Endothelial cell of umbilical vein (primary cell): ENCODE measurements at regions not wholly inside any gene's neighbourhood (a gene's known extent, or its start where the extent isn't known, plus 50 kb on each side); places are given as distances from the start of the nearest gene placed in this dataset.

Experiments
- BruUV-seq: library from RNA; stranded (reverse); fragments of 400-500 nt; replicated peaks from 2 replicates; lab custom pipeline; 2021; lab: Mats Ljungman, UMichigan
- CTCF ChIA-PET: fragments of 300-600, 350-600 bp; sonication (Branson Sonifier 250); formaldehyde crosslinking; loops from one replicate; lab custom pipeline; 2021; ENCODE audit warnings: antibody characterized with exemption, inconsistent platforms; lab: Charles Lee
- POLR2A ChIA-PET: fragments of 300-600, 350-600 bp; sonication (Branson Sonifier 250); formaldehyde crosslinking; loops from one replicate; lab custom pipeline; 2021; ENCODE audit warnings: antibody characterized with exemption, inconsistent platforms; lab: Charles Lee
- DNase-seq: peaks from one replicate; pipeline ENCODE4 v3.0.0-alpha.2; 2011; ENCODE audit warnings: low read depth, low spot score
- FAIRE-seq: peaks from 2 replicates; lab custom pipeline; 2011; peaks lifted over from hg19 to GRCh38; lab: Jason Lieb, UNC
- H2AFZ ChIP-seq: 2 replicates; pipeline ENCODE4 v1.6.0; 2012; ENCODE audit warnings: low read depth, low read length, control low read depth, inconsistent platforms
- H3K27ac ChIP-seq: 2 replicates; pipeline ENCODE4 v1.5.1; 2011; ENCODE audit warnings: low read depth, mild to moderate bottlenecking, control low read depth, low read length, moderate library complexity; ENCODE audit not compliant: insufficient read depth
- H3K27me3 ChIP-seq, 2 experiments: 2 replicates each; pipeline versions ENCODE4 v1.6.0 to v1.6.1; 2011; ENCODE audit warnings: low read length in 2 of 2, mixed read lengths in 1 of 2; ENCODE audit not compliant: control insufficient read depth in 2 of 2, insufficient read depth in 2 of 2
- H3K36me3 ChIP-seq, 2 experiments: 2 replicates in 1 of 2; 3 replicates in 1 of 2; pipeline ENCODE4 v1.5.1; 2011; ENCODE audit warnings: low read length in 2 of 2, mild to moderate bottlenecking in 1 of 2, moderate library complexity in 1 of 2; ENCODE audit not compliant: control insufficient read depth in 2 of 2, insufficient read depth in 2 of 2; ENCODE audit errors: extremely low read depth in 1 of 2
- H3K4me1 ChIP-seq: 3 replicates; pipeline ENCODE4 v1.5.1; 2011; ENCODE audit warnings: mild to moderate bottlenecking, low read length; ENCODE audit not compliant: control insufficient read depth, insufficient read depth; ENCODE audit errors: extremely low read depth
- H3K4me2 ChIP-seq: 2 replicates; pipeline ENCODE4 v1.6.1; 2011; ENCODE audit warnings: low read length, control low read depth, mixed read lengths; ENCODE audit not compliant: insufficient read depth
- H3K4me3 ChIP-seq, 3 experiments: fragments of 200-600 bp in 1 of 3; sonication (generic), shearing (Covaris generic) in 1 of 3; replicated peaks in 1 of 3; 2 replicates each; pipeline ENCODE4 v1.5.1; 2011 to 2016; ENCODE audit warnings: control low read depth in 3 of 3, low read length in 3 of 3, mild to moderate bottlenecking in 2 of 3, inconsistent platforms in 1 of 3, low read depth in 1 of 3, moderate library complexity in 1 of 3; ENCODE audit not compliant: insufficient read depth in 1 of 3
- H3K79me2 ChIP-seq: 2 replicates; pipeline ENCODE4 v1.6.0; 2012; ENCODE audit warnings: low read length, inconsistent platforms; ENCODE audit not compliant: control insufficient read depth, insufficient read depth
- H3K9ac ChIP-seq: replicated peaks from 2 replicates; pipeline ENCODE3; 2011; ENCODE audit warnings: low read length, control low read depth; ENCODE audit not compliant: insufficient read depth; ENCODE audit errors: extremely low read depth
- H3K9me1 ChIP-seq: replicated peaks from 3 replicates; pipeline ENCODE4 v1.6.0; 2011; ENCODE audit warnings: mild to moderate bottlenecking, low read length; ENCODE audit not compliant: control insufficient read depth, insufficient read depth; ENCODE audit errors: extremely low read depth
- H3K9me3 ChIP-seq: replicated peaks from 2 replicates; pipeline ENCODE4 v1.5.1; 2012; ENCODE audit warnings: low read length, inconsistent platforms; ENCODE audit not compliant: control insufficient read depth, insufficient read depth
- H4K20me1 ChIP-seq: replicated peaks from 2 replicates; pipeline ENCODE3; 2011; ENCODE audit warnings: mild to moderate bottlenecking, low read length; ENCODE audit not compliant: control insufficient read depth, insufficient read depth; ENCODE audit errors: extremely low read depth
- GATA2 ChIP-seq: IDR thresholded peaks from 2 replicates; pipeline ENCODE4 v1.7.0; 2011; ENCODE audit warnings: low read depth, mild to moderate bottlenecking, moderate library complexity, mixed read lengths, low read length; ENCODE audit not compliant: insufficient read length, insufficient read depth
- MYC ChIP-seq: IDR thresholded peaks from one replicate; pipeline ENCODE4 v1.6.1; 2011; ENCODE audit warnings: mild to moderate bottlenecking, low read depth, low read length
- POLR2A ChIP-seq: IDR thresholded peaks from 2 replicates; pipeline ENCODE4 v1.6.1; 2012; ENCODE audit warnings: low read depth, mild to moderate bottlenecking, control low read depth, low read length
- dilution Hi-C: fragments of 300-500 bp; cut with MboI; formaldehyde crosslinking; loops from one replicate; pipeline ENCODE4 v1.15.0; 2019; ENCODE audit warnings: low sequenced_read_pairs; ENCODE audit not compliant: extremely low pct_ligation_motif_present
- intact Hi-C: fragments of 100-400 bp; cut with micrococcal nuclease; formaldehyde crosslinking; loops from one replicate; pipeline ENCODE4 v1.10.0; 2022

DNA sequence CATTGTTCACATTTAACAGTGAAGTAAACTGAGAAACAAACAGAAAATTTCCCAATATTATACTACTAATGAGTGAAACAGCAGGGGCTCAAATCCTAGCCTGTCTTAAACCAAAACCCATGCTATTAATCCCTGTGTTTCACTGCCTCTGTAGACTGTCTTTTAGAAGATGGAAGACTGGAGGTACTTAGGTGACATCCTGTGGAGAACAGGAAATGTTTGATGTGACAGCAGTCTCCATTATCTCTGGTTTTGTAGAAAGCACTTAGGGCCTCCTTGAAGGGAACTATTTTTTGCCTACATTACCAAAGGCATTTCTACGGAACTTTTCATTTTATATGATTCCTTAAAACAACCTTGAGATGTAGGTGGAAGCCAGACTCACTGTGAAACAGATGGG, 288.1 kb upstream of the SORL1-AS1 start:
- POLR2A ChIA-PET, result no interaction called here
- Histone ChIP-seq H3K36me3 (no peaks in the 10 kb centered on the region), H3K27ac (no peak overlapping the region), H3K27me3 (no peaks in the 10 kb centered on the region), H3K4me2 (no peak overlapping the region), H3K4me1 (no peaks in the 10 kb centered on the region), H3K9me3 (no peaks in the 10 kb centered on the region), H2AFZ (no peak overlapping the region), H3K79me2 (no peaks in the 10 kb centered on the region), H3K9ac (no peak overlapping the region), H4K20me1 (no peaks in the 10 kb centered on the region), H3K4me3 (no peak overlapping the region), H3K9me1 (no peaks in the 10 kb centered on the region)
- FAIRE-seq (no peak), DNase-seq (no peak)
- TF ChIP-seq MYC, result no peak
- no peak for TF ChIP-seq GATA2
- dilution Hi-C loops, result no loop called here
- intact Hi-C loops, result no loop called here
- CTCF ChIA-PET, result no interaction called here
- BruUV-seq, result no TSS peak

DNA sequence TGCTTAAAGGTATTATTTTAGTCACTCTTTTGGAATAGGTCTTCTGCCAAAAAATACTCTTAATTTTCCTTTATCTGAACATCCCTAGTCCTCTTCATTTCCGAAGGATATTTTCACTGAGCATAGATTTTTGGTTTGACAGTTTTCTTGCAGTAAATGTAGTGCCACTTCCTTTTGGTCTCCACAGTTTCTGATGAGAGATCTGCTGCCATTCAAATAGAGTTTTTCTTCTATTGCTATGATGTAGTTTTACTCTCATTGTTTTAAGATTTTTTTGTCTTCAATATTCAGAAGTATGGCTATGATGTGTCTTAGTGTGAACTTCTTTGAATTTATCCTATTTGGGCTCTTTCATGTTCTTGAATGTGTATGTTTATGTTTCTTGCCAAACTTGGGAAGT, 281.1 kb upstream of the SORL1-AS1 start:
- H3K27ac ChIP-seq, result no peak overlapping the region
- H3K9me3 ChIP-seq, result no peaks in the 10 kb centered on the region
- intact Hi-C loops (no loop called here), dilution Hi-C loops (no loop called here)
- H3K4me1 ChIP-seq, result no peaks in the 10 kb centered on the region
- H3K36me3 ChIP-seq, result no peaks in the 10 kb centered on the region
- no peak overlapping the region for H2AFZ ChIP-seq
- CTCF ChIA-PET, result interaction anchor here (1.1 kb wide), 1 partner anchor 100 kb away, joined by 3 read pairs; no protein-coding TSS in a partner anchor
- H4K20me1 ChIP-seq, result no peaks in the 10 kb centered on the region
- no TSS peak for BruUV-seq
- no peaks in the 10 kb centered on the region for H3K9me1 ChIP-seq
- no peak overlapping the region for H3K9ac ChIP-seq
- H3K4me3 ChIP-seq, result no peak overlapping the region
- DNase-seq (no peak), FAIRE-seq (no peak)
- POLR2A ChIA-PET, result no interaction called here
- H3K27me3 ChIP-seq, result no peaks in the 10 kb centered on the region
- H3K79me2 ChIP-seq, result no peaks in the 10 kb centered on the region
- H3K4me2 ChIP-seq, result no peak overlapping the region
- TF ChIP-seq POLR2A, result no peak
